Activated T-helper 1 cell treated with Interleukin-2 at 50 U/mL for 16 hours (primary cell): ENCODE measurements at regions not wholly inside any gene's neighbourhood (a gene's known extent, or its start where the extent isn't known, plus 50 kb on each side); places are given as distances from the start of the nearest gene placed in this dataset.
"Not testable (repeated sequence)": the region's sequence is repeated elsewhere in the genome, so short reads cannot be mapped to it uniquely, and the experiment has no call there.

Experiments used
- DNase-seq: peaks from one replicate; pipeline ENCODE4 v3.0.0-alpha.2; 2020; ENCODE audit warnings: low read depth

- no peak for DNase-seq
Measured at GRCh38 chr12:38159591-38160317, 156.8 kb upstream of the ALG10B start.

GRCh38 chr12:38160318-38161122 is 156.1 kb upstream of the ALG10B start:
- DNase-seq = no peak

- no peak for DNase-seq
Measured at GRCh38 chr12:38161123-38162000, 155.2 kb upstream of the ALG10B start.

- no peak for DNase-seq
Measured at GRCh38 chr12:38162013-38162412, 154.6 kb upstream of the ALG10B start.

- no peak for DNase-seq
Measured at GRCh38 chr12:38162708-38163441, 153.7 kb upstream of the ALG10B start.

- DNase-seq = no peak
Measured at GRCh38 chr12:38163442-38163801, 153.2 kb upstream of the ALG10B start.

GRCh38 chr12:38166225-38166624 is 150.3 kb upstream of the ALG10B start:
- no peak for DNase-seq

- DNase-seq = no peak
Measured at GRCh38 chr12:38175538-38175937, 141.0 kb upstream of the ALG10B start.

GRCh38 chr12:38183617-38184016 is 133.0 kb upstream of the ALG10B start:
- not testable (repeated sequence) for DNase-seq

GRCh38 chr12:38197286-38197685 is 119.3 kb upstream of the ALG10B start:
- not testable (repeated sequence) for DNase-seq

GRCh38 chr12:38201461-38202276 is 114.9 kb upstream of the ALG10B start:
- no peak for DNase-seq

GRCh38 chr12:38204831-38205230 is 111.7 kb upstream of the ALG10B start:
- no peak for DNase-seq

- DNase-seq = no peak
Measured at GRCh38 chr12:38222011-38222410, 94.6 kb upstream of the ALG10B start.

GRCh38 chr12:38238328-38238727 is 78.2 kb upstream of the ALG10B start:
- not testable (repeated sequence) for DNase-seq

- DNase-seq = no peak
Measured at GRCh38 chr12:38253778-38254177, 62.8 kb upstream of the ALG10B start.

GRCh38 chr12:38258411-38258810 is 58.2 kb upstream of the ALG10B start:
- DNase-seq = no peak
